ENCODE measurements at regions not wholly inside any gene's neighbourhood (a gene's known extent, or its start where the extent isn't known, plus 50 kb on each side); places are given as distances from the start of the nearest gene placed in this dataset.
"Not testable (repeated sequence)": the region's sequence is repeated elsewhere in the genome, so short reads cannot be mapped to it uniquely, and the experiment has no call there.

DNA sequence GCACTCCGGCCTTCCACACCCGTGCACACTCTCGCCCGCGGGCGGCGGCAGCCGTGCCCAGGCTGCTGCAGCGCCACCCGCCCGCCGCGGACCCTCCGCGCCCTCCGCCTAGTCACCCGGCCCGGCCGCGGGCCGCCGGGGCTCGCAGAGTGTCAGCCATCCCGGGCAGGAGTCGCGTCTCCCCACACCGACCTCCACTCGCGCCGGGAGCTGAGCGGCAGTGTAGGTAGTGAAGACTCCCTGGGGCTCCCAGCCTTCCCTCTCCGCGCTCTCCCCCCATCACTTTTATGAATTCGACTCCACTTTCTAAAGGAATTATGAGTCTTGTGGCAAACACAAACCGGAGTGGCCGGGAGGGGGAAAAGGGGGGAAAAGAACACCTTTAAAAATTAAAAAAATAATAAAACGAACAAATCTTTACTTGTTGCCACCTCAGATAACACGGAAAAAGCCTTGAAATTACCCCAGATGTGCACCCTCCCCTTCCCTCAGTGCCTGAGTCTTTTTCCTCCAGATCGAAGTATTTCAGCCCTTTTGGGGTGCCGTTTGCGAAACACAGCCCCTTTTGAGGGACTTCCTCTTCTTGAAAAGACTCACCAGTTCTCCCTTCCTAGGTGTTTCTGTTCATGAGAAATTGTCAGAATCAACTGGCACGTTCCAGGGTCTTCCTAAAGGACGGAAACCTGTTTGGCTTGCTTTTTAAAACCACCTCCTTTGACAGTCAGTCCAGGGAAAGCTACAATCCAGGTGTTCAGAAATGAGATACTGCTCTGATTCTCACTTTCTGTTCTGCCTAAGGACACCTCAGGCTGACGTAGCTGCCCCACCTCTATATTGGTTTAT is 72.4 kb upstream of the NBPF8 start:
- TF ChIP-seq, protein P1, sequence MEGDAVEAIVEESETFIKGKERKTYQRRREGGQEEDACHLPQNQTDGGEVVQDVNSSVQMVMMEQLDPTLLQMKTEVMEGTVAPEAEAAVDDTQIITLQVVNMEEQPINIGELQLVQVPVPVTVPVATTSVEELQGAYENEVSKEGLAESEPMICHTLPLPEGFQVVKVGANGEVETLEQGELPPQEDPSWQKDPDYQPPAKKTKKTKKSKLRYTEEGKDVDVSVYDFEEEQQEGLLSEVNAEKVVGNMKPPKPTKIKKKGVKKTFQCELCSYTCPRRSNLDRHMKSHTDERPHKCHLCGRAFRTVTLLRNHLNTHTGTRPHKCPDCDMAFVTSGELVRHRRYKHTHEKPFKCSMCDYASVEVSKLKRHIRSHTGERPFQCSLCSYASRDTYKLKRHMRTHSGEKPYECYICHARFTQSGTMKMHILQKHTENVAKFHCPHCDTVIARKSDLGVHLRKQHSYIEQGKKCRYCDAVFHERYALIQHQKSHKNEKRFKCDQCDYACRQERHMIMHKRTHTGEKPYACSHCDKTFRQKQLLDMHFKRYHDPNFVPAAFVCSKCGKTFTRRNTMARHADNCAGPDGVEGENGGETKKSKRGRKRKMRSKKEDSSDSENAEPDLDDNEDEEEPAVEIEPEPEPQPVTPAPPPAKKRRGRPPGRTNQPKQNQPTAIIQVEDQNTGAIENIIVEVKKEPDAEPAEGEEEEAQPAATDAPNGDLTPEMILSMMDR (IDR thresholded peaks at IDR 0.05; ENCODE audit: low read depth, low read length), result not testable (repeated sequence)
- TF ChIP-seq EZH2phosphoT487 (IDR thresholded peaks at IDR 0.05; ENCODE audit: low read depth), result not testable (repeated sequence)

All from OCI-LY3 (cell line).